Activated CD4-positive, alpha-beta T cell treated with anti-CD3 and anti-CD28 coated beads for 1 hour (primary cell): ENCODE measurements at regions not wholly inside any gene's neighbourhood (a gene's known extent, or its start where the extent isn't known, plus 50 kb on each side); places are given as distances from the start of the nearest gene placed in this dataset.
"Not testable (repeated sequence)": the region's sequence is repeated elsewhere in the genome, so short reads cannot be mapped to it uniquely, and the experiment has no call there.

Experiments
- DNase-seq: peaks from one replicate; pipeline ENCODE4 v3.0.0-alpha.2; 2020

DNA sequence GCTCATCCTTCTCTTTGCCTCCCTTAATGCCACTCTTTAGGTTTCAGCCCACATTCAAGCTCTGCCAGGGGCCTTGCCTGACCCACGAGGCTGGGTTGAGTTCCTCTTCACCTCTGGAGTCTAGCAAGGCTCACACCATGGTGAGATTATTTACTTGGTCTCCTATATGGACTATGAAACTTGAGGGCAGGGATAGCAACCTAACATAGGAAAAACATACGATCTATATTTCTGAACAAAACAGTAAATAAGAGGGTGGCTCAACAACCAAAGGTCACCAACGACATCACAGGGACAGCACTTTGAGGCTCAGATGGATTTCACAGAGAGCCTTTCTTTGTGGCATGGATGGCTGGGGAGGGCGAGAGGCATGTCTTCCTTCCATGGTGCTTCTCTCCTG, 197.0 kb downstream of the MAF start:
- no peak for DNase-seq

- no peak for DNase-seq
Observed at GRCh38 chr16:79402920-79403319, 197.6 kb downstream of the MAF start.

- no peak for DNase-seq
Observed at GRCh38 chr16:79402356-79402755, 198.2 kb downstream of the MAF start.

DNA sequence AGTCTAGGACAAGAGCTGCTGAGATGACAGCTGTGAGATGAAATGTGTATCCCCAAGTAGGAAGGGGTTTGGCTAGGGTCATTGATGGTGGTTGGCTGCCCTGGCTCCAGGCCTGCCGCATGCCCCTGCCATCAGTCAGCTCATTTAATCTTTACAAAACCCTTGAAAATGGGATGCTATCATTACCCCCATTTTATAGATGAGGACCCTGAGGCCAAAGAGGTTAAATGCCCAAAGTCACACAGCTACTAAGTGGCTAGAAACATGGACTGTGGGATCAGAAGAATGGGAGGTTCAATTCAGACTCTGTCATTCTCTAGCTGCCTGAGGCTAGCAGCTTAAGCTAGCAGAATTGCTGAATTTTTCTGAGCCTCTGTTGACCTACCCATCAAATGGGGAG, 198.8 kb downstream of the MAF start:
- no peak for DNase-seq

DNA sequence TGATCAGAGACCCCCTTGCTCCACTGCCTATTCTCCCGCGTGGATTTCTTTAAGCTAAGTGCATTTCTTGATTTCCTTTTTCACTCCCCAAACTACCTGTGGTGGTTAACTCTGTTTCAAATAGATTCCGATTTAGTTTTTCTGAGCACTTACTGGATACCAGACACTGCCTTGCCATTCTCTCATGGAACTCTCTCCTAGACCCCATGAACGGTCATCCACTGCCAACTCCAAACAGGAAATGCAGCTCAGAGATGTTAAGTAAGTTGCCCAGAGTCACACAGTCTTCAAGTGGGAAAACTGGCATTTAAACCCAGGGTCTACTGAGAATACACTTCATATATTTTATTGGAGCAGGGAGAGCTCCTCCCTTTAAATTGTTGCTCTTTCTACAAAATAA, 199.4 kb downstream of the MAF start:
- DNase-seq: no peak

- no peak for DNase-seq
Observed at GRCh38 chr16:79400462-79401149, 199.9 kb downstream of the MAF start.

DNA sequence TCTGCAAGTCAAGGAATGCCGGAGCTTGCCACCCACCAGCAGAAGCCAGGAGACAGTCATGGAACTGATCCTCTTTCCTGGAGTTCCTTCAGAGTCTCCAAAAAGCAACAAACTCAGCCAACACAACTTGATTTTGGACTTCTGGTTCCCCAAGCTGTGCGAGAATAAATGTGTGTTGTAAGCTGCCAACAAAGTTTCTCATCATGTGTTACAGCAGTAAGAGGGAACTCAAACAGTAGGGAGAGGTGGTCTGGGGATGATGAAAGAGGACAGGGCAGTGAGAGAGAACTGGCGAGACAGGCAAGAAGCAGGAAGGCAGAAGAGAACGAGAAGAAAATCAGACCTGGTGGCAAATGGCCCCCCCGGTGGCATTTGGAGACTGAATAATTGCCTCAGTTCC, 204.9 kb downstream of the MAF start:
- no peak for DNase-seq

DNA sequence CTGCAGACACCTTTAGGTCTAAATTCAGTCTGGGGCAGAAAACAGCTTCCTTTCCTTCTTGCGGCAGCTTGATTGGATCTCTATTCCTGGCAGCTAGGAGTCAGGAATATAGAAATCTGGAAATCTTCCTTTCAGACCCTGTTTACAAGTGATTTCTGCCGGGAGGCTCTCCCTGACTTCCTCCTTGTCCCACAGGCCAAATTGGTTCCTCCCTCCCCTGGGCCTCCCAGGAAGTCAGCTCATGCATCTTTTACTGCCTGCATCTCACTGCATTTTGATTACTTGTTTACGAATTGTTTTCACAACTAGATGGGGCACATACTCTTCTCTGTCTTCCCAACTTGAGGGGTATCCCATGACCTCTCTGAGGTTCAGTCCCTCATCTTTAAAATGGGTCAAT, 206.3 kb downstream of the MAF start:
- DNase-seq: no peak

- DNase-seq: no peak
Observed at GRCh38 chr16:79393564-79393963, 207.0 kb downstream of the MAF start.

- DNase-seq: no peak
Observed at GRCh38 chr16:79393127-79393526, 207.4 kb downstream of the MAF start.

DNA sequence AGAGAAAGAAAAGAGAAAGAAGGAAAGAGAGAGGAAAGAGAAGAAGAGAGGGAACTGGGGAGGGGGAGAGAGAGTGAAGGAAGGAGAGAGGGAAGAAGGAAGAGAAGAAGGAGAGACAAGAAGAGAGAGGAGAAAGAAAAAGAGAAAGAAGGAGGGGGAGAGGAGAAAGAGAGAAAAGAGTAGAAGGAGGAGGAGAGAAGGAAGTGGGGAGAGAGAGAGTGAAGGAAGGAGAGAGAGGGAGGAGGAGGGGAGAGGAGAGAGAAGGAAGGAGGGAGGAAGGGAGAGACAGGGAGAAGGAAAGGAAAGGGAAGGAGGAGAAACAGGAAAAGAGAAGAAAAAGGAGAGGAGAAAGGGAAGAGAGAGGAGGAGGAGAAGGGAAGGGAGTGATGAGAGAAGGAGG, 208.5 kb downstream of the MAF start:
- no peak for DNase-seq

DNA sequence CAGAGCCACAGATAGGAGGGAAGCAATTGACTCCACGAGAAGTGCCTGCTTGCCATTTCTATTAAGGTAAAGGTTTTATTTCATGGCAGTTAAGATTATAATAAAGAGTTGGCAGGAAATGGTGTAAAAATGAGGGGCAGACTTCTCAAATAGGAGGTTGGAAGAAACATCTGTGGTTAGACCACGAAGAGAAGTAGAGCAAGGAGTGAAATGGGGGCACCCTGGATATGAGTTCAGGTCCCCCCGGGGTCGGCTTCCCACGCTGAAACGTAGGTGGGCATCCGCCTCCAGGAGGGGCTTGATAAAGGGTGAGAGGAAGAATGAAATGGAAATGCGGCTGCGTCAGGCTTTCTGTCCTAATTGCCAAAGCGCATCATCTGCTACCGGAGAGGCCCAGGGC, 209.1 kb downstream of the MAF start:
- no peak for DNase-seq

GRCh38 chr16:79390481-79391051, 210.0 kb downstream of the MAF start:
- no peak for DNase-seq

- no peak for DNase-seq
Observed at GRCh38 chr16:79388396-79388795, 212.1 kb downstream of the MAF start.

- no peak for DNase-seq
Observed at GRCh38 chr16:79386299-79386698, 214.2 kb downstream of the MAF start.

DNA sequence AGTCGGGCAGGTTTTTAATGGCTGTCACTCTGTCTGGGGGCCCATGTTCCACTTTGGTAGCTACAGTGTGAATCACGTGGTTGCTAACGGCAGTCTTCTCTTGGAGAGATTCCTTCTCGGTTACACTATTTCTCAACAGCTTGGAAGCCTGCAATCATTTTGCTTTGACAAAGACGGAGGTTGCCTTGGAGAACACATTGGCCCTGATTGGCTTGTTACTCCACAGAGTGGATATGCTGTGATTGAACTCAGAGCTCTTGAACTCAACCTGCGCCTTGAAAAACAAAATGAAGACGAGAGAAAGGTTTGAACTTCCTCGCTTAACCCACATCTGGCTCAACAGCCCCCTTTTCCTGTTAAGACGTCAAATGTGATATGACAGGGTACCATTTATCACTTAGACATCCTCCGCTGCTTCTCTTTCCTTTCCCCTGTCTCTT, 218.9 kb downstream of the MAF start:
- DNase-seq: no peak

GRCh38 chr16:79380995-79381602, 219.4 kb downstream of the MAF start:
- no peak for DNase-seq

- DNase-seq: no peak
Observed at GRCh38 chr16:79379095-79379494, 221.4 kb downstream of the MAF start.

GRCh38 chr16:79377082-79377481, 223.5 kb downstream of the MAF start:
- not testable (repeated sequence) for DNase-seq

GRCh38 chr16:79375351-79375750, 225.2 kb downstream of the MAF start:
- no peak for DNase-seq

- DNase-seq: no peak
Observed at GRCh38 chr16:79372503-79373184, 227.9 kb downstream of the MAF start.

GRCh38 chr16:79370736-79371135, 229.8 kb downstream of the MAF start:
- DNase-seq: no peak

DNA sequence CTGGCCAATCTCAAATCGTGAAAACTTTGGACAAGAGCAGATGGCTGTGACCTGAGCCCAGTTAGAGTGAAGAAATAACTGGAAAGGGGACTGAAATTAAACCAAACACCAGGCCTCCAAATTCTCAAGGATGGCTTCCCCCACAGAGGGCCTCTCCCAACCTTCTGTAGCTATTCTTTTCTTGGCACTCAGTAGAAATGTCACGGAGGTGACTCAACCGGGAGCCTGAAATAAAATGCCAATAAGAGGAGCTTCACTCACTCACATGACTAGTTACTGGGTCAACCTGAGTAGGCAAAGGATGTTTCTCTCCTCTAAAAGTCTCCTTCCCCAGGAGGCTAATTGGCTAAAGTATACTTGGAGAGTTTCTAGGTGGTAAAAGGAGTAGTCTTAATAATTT, 230.7 kb downstream of the MAF start:
- DNase-seq: no peak

GRCh38 chr16:79367822-79368221, 232.7 kb downstream of the MAF start:
- DNase-seq: no peak
